Small intestine (tissue), 7 donors: ENCODE measurements at regions not wholly inside any gene's neighbourhood (a gene's known extent, or its start where the extent isn't known, plus 50 kb on each side); places are given as distances from the start of the nearest gene placed in this dataset.

ENCODE experiments used
- DNase-seq, 2 donors: peaks; one replicate each; pipeline versions ENCODE4 v3.0.0 to v3.0.0-alpha.2; 2013
- FAIRE-seq: peaks from 2 replicates; lab custom pipeline; 2012; peaks lifted over from hg19 to GRCh38; lab: Jason Lieb, UNC
- H3K27ac ChIP-seq, 3 donors: one replicate each; pipeline ENCODE4 v1.5.1; 2013; ENCODE audit warnings: low read length in 2 of 3, mild to moderate bottlenecking in 2 of 3, control low read depth in 1 of 3, inconsistent platforms in 1 of 3, low read depth in 1 of 3, moderate library complexity in 1 of 3
- H3K27me3 ChIP-seq, 3 donors: one replicate each; pipeline ENCODE4 v1.6.1; 2013; ENCODE audit warnings: low read length in 3 of 3, inconsistent platforms in 1 of 3; ENCODE audit not compliant: control insufficient read depth in 3 of 3, insufficient read depth in 3 of 3
- H3K36me3 ChIP-seq, 3 donors: one replicate each; pipeline ENCODE4 v1.6.1; 2013; ENCODE audit warnings: low read length in 3 of 3, inconsistent platforms in 1 of 3, low read depth in 1 of 3, mild to moderate bottlenecking in 1 of 3, moderate library complexity in 1 of 3; ENCODE audit not compliant: control insufficient read depth in 3 of 3, insufficient read depth in 2 of 3
- H3K4me1 ChIP-seq, 3 donors: one replicate each; pipeline ENCODE4 v1.6.1; 2013; ENCODE audit warnings: low read length in 2 of 3, inconsistent platforms in 1 of 3, low read depth in 1 of 3, mild to moderate bottlenecking in 1 of 3, moderate library complexity in 1 of 3; ENCODE audit not compliant: control insufficient read depth in 3 of 3, insufficient read depth in 2 of 3
- H3K4me3 ChIP-seq, 3 donors: one replicate each; pipeline ENCODE4 v1.5.1; 2013; ENCODE audit warnings: low read length in 3 of 3, control low read depth in 1 of 3, inconsistent platforms in 1 of 3, low read depth in 1 of 3, mild to moderate bottlenecking in 1 of 3, moderate library complexity in 1 of 3
- H3K9me3 ChIP-seq, 2 donors: one replicate each; pipeline ENCODE4 v1.6.1; 2013; ENCODE audit warnings: low read depth in 1 of 2, low read length in 1 of 2; ENCODE audit not compliant: control insufficient read depth in 2 of 2, insufficient read depth in 1 of 2
- WGBS, 3 donors: extraction: QIAGEN DNeasy Blood & Tissue Kit; methylation state at CpG; one replicate each; pipeline ENCODE4 v1.1.7; 2013; 5-methylcytosine and 5-hydroxymethylcytosine counted together
- donor health status: healthy with polysubstance abuse.
- donor health status: control.
- donor health status: control.
- donor health status: Bipolar disorder and iron deficiency.
- donor health status: healthy.

- no peak for DNase-seq
- 49 to 61% (median 58%) methylated on average over 2 of the region's 2 CpGs for WGBS, 3 donors
- Histone ChIP-seq H3K9me3 (no peaks in the 10 kb centered on the region), H3K27me3 (peaks cover 0 to 2% (median 0%) of the 10 kb centered on the region in 3 donors), H3K36me3 (no peaks in the 10 kb centered on the region), H3K4me3 (no peak overlapping the region), H3K27ac (no peak overlapping the region), H3K4me1 (no peaks in the 10 kb centered on the region)
- FAIRE-seq = no peak
These were observed 181.6 kb downstream of the ZNF326 start for GRCh38 chr1:90176530-90176929.

- Histone ChIP-seq H3K27me3 (peaks cover 0 to 2% (median 0%) of the 10 kb centered on the region in 3 donors), H3K9me3 (no peaks in the 10 kb centered on the region), H3K27ac (no peak overlapping the region), H3K4me1 (no peaks in the 10 kb centered on the region), H3K4me3 (no peak overlapping the region), H3K36me3 (no peaks in the 10 kb centered on the region)
- FAIRE-seq (no peak), DNase-seq (no peak)
- WGBS, 3 donors = 40 to 41% (median 41%) methylated on average over 3 of the region's 3 CpGs
These were observed 180.7 kb downstream of the ZNF326 start for GRCh38 chr1:90175490-90176167.

- H3K9me3 ChIP-seq = no peaks in the 10 kb centered on the region
- DNase-seq (no peak), FAIRE-seq (no peak)
- H3K36me3 ChIP-seq = no peaks in the 10 kb centered on the region
- no peak overlapping the region for H3K4me3 ChIP-seq
- WGBS, 3 donors = 19 to 38% (median 21%) methylated on average over 1 of the region's 1 CpG
- H3K4me1 ChIP-seq = no peaks in the 10 kb centered on the region
- peaks cover 0 to 2% (median 0%) of the 10 kb centered on the region in 3 donors for H3K27me3 ChIP-seq
- H3K27ac ChIP-seq = no peak overlapping the region
These were observed 179.3 kb downstream of the ZNF326 start for GRCh38 chr1:90174246-90174645.

GRCh38 chr1:90162216-90162615 is 167.3 kb downstream of the ZNF326 start:
- no peak overlapping the region for H3K4me3 ChIP-seq
- FAIRE-seq (no peak), DNase-seq (no peak)
- H3K27me3 ChIP-seq = peaks cover 0 to 3% (median 0%) of the 10 kb centered on the region in 3 donors
- WGBS, 3 donors = 75 to 84% (median 82%) methylated on average over 3 of the region's 3 CpGs
- H3K4me1 ChIP-seq = no peaks in the 10 kb centered on the region
- H3K27ac ChIP-seq = no peak overlapping the region
- H3K9me3 ChIP-seq = no peaks in the 10 kb centered on the region
- no peaks in the 10 kb centered on the region for H3K36me3 ChIP-seq

- no peaks in the 10 kb centered on the region for H3K9me3 ChIP-seq
- WGBS, 3 donors = 83 to 90% (median 85%) methylated on average over 1 of the region's 1 CpG
- FAIRE-seq = no peak
These were observed 166.7 kb downstream of the ZNF326 start for GRCh38 chr1:90161625-90162024.

GRCh38 chr1:90155721-90156487 is 161.0 kb downstream of the ZNF326 start:
- H3K27ac ChIP-seq = no peak overlapping the region
- no peak for FAIRE-seq
- H3K9me3 ChIP-seq = peaks cover 0 to 6% of the 10 kb centered on the region in 2 donors
- H3K36me3 ChIP-seq = no peaks in the 10 kb centered on the region
- no peak overlapping the region for H3K4me3 ChIP-seq
- DNase-seq = no peak
- 62 to 84% (median 73%) methylated on average over 2 of the region's 2 CpGs for WGBS, 3 donors
- H3K27me3 ChIP-seq = peaks cover 0 to 3% (median 3%) of the 10 kb centered on the region in 3 donors
- H3K4me1 ChIP-seq = no peaks in the 10 kb centered on the region

More at GRCh38 chr1:90161625-90162024, 166.7 kb downstream of the ZNF326 start:
- H3K4me3 ChIP-seq = no peak overlapping the region
- DNase-seq = no peak
- no peak overlapping the region for H3K27ac ChIP-seq
- H3K36me3 ChIP-seq = no peaks in the 10 kb centered on the region
- peaks cover 0 to 3% (median 0%) of the 10 kb centered on the region in 3 donors for H3K27me3 ChIP-seq
- no peaks in the 10 kb centered on the region for H3K4me1 ChIP-seq

- Histone ChIP-seq H3K36me3 (no peaks in the 10 kb centered on the region), H3K27ac (no peak overlapping the region), H3K9me3 (peaks cover 0 to 6% of the 10 kb centered on the region in 2 donors), H3K4me1 (no peaks in the 10 kb centered on the region), H3K4me3 (no peak overlapping the region), H3K27me3 (peaks cover 0 to 3% (median 0%) of the 10 kb centered on the region in 3 donors)
- FAIRE-seq (no peak), DNase-seq (no peak)
- WGBS, 3 donors = 70 to 82% (median 77%) methylated on average over 4 of the region's 4 CpGs
These were observed 159.8 kb downstream of the ZNF326 start for GRCh38 chr1:90154711-90155110.

GRCh38 chr1:90149101-90149500 is 154.2 kb downstream of the ZNF326 start:
- H3K27me3 ChIP-seq = no peaks in the 10 kb centered on the region
- H3K27ac ChIP-seq = no peak overlapping the region
- peaks cover 0 to 2% of the 10 kb centered on the region in 2 donors for H3K9me3 ChIP-seq
- 67 to 76% (median 74%) methylated on average over 6 of the region's 6 CpGs for WGBS, 3 donors
- no peaks in the 10 kb centered on the region for H3K4me1 ChIP-seq
- DNase-seq (no peak), FAIRE-seq (no peak)
- H3K4me3 ChIP-seq = no peak overlapping the region
- no peaks in the 10 kb centered on the region for H3K36me3 ChIP-seq
